ENCODE measurements at regions not wholly inside any gene's neighbourhood (a gene's known extent, or its start where the extent isn't known, plus 50 kb on each side); places are given as distances from the start of the nearest gene placed in this dataset.

GRCh38 chr21:28789523-28789922, 203.2 kb downstream of the LTN1 start:
- no peak for DNase-seq (ENCODE audit: low read depth in 3 of 3)

GRCh38 chr21:28788030-28788429, 204.6 kb downstream of the LTN1 start:
- DNase-seq (ENCODE audit: low read depth in 3 of 3), result no peak

GRCh38 chr21:28783641-28784185, 209.0 kb downstream of the LTN1 start:
- DNase-seq (ENCODE audit: low read depth in 3 of 3), result no peak

- no peak for DNase-seq (ENCODE audit: low read depth in 3 of 3)
Observed at GRCh38 chr21:28781602-28782276, 210.9 kb downstream of the LTN1 start.

GRCh38 chr21:28779914-28780313, 212.8 kb downstream of the LTN1 start:
- no peak for DNase-seq (ENCODE audit: low read depth in 3 of 3)

- DNase-seq (ENCODE audit: low read depth in 3 of 3), result no peak
Observed at GRCh38 chr21:28776251-28776650, 216.4 kb downstream of the LTN1 start.

GRCh38 chr21:28775071-28775470, 217.6 kb downstream of the LTN1 start:
- no peak for DNase-seq (ENCODE audit: low read depth in 3 of 3)

- no peak for DNase-seq (ENCODE audit: low read depth in 3 of 3)
Observed at GRCh38 chr21:28773036-28773435, 219.6 kb downstream of the LTN1 start.

- no peak for DNase-seq (ENCODE audit: low read depth in 3 of 3)
Observed at GRCh38 chr21:28771790-28772501, 220.7 kb downstream of the LTN1 start.

GRCh38 chr21:28770867-28771661, 221.6 kb downstream of the LTN1 start:
- DNase-seq (ENCODE audit: low read depth in 3 of 3), result no peak

- no peak for DNase-seq (ENCODE audit: low read depth in 3 of 3)
Observed at GRCh38 chr21:28769683-28770082, 223.0 kb downstream of the LTN1 start.

- DNase-seq (ENCODE audit: low read depth in 3 of 3), result no peak
Observed at GRCh38 chr21:28768753-28769152, 223.9 kb downstream of the LTN1 start.

GRCh38 chr21:28767523-28767922, 225.2 kb downstream of the LTN1 start:
- no peak for DNase-seq (ENCODE audit: low read depth in 3 of 3)

GRCh38 chr21:28763809-28764418, 228.8 kb downstream of the LTN1 start:
- no peak for DNase-seq (ENCODE audit: low read depth in 3 of 3)

- DNase-seq (ENCODE audit: low read depth in 3 of 3), result no peak
Observed at GRCh38 chr21:28762357-28762735, 230.3 kb downstream of the LTN1 start.

- DNase-seq (ENCODE audit: low read depth in 3 of 3), result no peak
Observed at GRCh38 chr21:28761674-28762356, 230.9 kb downstream of the LTN1 start.

GRCh38 chr21:28758883-28759242, 233.8 kb downstream of the LTN1 start:
- DNase-seq (ENCODE audit: low read depth in 3 of 3), result no peak

GRCh38 chr21:28758042-28758882, 234.4 kb downstream of the LTN1 start:
- no peak for DNase-seq (ENCODE audit: low read depth in 3 of 3)

- DNase-seq (ENCODE audit: low read depth in 3 of 3), result no peak
Observed at GRCh38 chr21:28754862-28755261, 237.8 kb downstream of the LTN1 start.

- DNase-seq (ENCODE audit: low read depth in 3 of 3), result no peak
Observed at GRCh38 chr21:28754127-28754611, 238.5 kb downstream of the LTN1 start.
